ENCODE measurements at regions not wholly inside any gene's neighbourhood (a gene's known extent, or its start where the extent isn't known, plus 50 kb on each side); places are given as distances from the start of the nearest gene placed in this dataset.

DNA sequence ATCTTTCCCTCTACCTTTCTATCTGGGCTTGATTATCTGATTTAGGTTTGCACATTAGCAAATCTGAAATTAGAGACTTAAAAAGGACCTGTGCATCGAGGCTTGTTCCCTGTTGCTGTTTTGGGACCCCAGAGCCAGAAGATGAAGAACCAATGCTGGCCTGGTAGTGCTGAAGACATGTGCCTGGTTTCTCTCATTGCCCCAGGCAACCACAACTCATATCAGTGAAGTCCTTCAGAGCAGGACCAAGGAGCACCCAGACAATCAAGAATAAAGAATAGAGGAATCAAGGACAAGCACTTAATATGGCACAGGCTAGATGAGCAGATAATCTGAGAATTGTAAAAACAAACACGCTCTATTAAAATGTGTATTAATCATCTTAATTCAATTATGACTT is 362.7 kb downstream of the DMRTA1 start:
- TF ChIP-seq POLR2A (IDR thresholded peaks at IDR 0.05), result no peak
- TF ChIP-seq, protein P1, sequence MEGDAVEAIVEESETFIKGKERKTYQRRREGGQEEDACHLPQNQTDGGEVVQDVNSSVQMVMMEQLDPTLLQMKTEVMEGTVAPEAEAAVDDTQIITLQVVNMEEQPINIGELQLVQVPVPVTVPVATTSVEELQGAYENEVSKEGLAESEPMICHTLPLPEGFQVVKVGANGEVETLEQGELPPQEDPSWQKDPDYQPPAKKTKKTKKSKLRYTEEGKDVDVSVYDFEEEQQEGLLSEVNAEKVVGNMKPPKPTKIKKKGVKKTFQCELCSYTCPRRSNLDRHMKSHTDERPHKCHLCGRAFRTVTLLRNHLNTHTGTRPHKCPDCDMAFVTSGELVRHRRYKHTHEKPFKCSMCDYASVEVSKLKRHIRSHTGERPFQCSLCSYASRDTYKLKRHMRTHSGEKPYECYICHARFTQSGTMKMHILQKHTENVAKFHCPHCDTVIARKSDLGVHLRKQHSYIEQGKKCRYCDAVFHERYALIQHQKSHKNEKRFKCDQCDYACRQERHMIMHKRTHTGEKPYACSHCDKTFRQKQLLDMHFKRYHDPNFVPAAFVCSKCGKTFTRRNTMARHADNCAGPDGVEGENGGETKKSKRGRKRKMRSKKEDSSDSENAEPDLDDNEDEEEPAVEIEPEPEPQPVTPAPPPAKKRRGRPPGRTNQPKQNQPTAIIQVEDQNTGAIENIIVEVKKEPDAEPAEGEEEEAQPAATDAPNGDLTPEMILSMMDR (IDR thresholded peaks at IDR 0.05 in 4 of 5, conservative IDR thresholded peaks at IDR 0.05 in 1 of 5), result no peak

All from gastrocnemius medialis (tissue), 4 donors.